MCF 10A (cell line): ENCODE measurements at regions not wholly inside any gene's neighbourhood (a gene's known extent, or its start where the extent isn't known, plus 50 kb on each side); places are given as distances from the start of the nearest gene placed in this dataset.

Source experiments
- BruUV-seq: library from RNA; stranded (reverse); fragments of 400-500 nt; replicated peaks from 2 replicates; lab custom pipeline; 2021; lab: Mats Ljungman, UMichigan
- CTCF ChIA-PET: fragments of 300-600 bp; sonication (Branson Sonifier 250); formaldehyde crosslinking; extraction: SDS; loops from one replicate; lab custom pipeline; 2021; ENCODE audit warnings: antibody characterized with exemption, inconsistent platforms; lab: Yijun Ruan, JAX
- POLR2A ChIA-PET: fragments of 300-600, 350-650 bp; sonication (Branson Sonifier 250); formaldehyde crosslinking; extraction: SDS; loops from one replicate; lab custom pipeline; 2020; ENCODE audit warnings: antibody characterized with exemption, inconsistent platforms; lab: Yijun Ruan, JAX
- DNase-seq: peaks from one replicate; pipeline ENCODE4 v3.0.0-alpha.2; 2018; ENCODE audit not compliant: unreplicated experiment
- H3K27ac Mint-ChIP-seq: one replicate; pipeline ENCODE4 v1.8.0; 2022; ENCODE audit warnings: mild to moderate bottlenecking, low read depth, mixed read lengths; ENCODE audit not compliant: unreplicated experiment
- H3K27me3 Mint-ChIP-seq: one replicate; pipeline ENCODE4 v1.8.0; 2022; ENCODE audit warnings: mixed read lengths; ENCODE audit not compliant: insufficient read depth, unreplicated experiment
- H3K36me3 Mint-ChIP-seq: one replicate; pipeline ENCODE4 v1.8.0; 2022; ENCODE audit warnings: mild to moderate bottlenecking, moderate library complexity, mixed read lengths; ENCODE audit not compliant: insufficient read depth, unreplicated experiment
- H3K4me1 Mint-ChIP-seq: one replicate; pipeline ENCODE4 v1.8.0; 2022; ENCODE audit warnings: mixed read lengths; ENCODE audit not compliant: insufficient read depth, unreplicated experiment
- H3K4me3 Mint-ChIP-seq: one replicate; pipeline ENCODE4 v1.8.0; 2022; ENCODE audit warnings: mild to moderate bottlenecking, moderate library complexity, mixed read lengths; ENCODE audit not compliant: unreplicated experiment
- H3K9me3 Mint-ChIP-seq: one replicate; pipeline ENCODE4 v1.8.0; 2022; ENCODE audit warnings: mixed read lengths; ENCODE audit not compliant: unreplicated experiment
- CTCF ChIP-seq: fragments of 200-600 bp; IDR thresholded peaks from one replicate; pipeline ENCODE4 v1.8.0; 2022; ENCODE audit warnings: antibody characterized with exemption, mild to moderate bottlenecking; ENCODE audit not compliant: unreplicated experiment
- intact Hi-C: fragments of 100-400 bp; cut with micrococcal nuclease; formaldehyde crosslinking; loops from 2 replicates; pipeline ENCODE4 v1.14.1; 2022

GRCh38 chr7:109637428-109637990, 1067.8 kb downstream of the DNAJB9 start:
- no peak overlapping the region for H3K4me3 Mint-ChIP-seq
- no peak overlapping the region for H3K27ac Mint-ChIP-seq
- ChIA-PET CTCF (interaction anchor here (0.7 to 1.2 kb wide), 2 partner anchors 14 to 147 kb away, joined by 3 read pairs; no protein-coding TSS in a partner anchor), POLR2A (interaction anchor here (0.7 kb wide), 1 partner anchor 14 kb away, joined by 3 read pairs; no protein-coding TSS in a partner anchor)
- TF ChIP-seq CTCF, result no peak
- H3K27me3 Mint-ChIP-seq, result no peaks in the 10 kb centered on the region
- no peaks in the 10 kb centered on the region for H3K36me3 Mint-ChIP-seq
- H3K9me3 Mint-ChIP-seq, result no peaks in the 10 kb centered on the region
- H3K4me1 Mint-ChIP-seq, result no peaks in the 10 kb centered on the region
- intact Hi-C loops, result no loop called here
- BruUV-seq, result no TSS peak
- no peak for DNase-seq

- BruUV-seq, result no TSS peak
Measured at GRCh38 chr7:109638321-109638720, 1068.6 kb downstream of the DNAJB9 start.

DNA sequence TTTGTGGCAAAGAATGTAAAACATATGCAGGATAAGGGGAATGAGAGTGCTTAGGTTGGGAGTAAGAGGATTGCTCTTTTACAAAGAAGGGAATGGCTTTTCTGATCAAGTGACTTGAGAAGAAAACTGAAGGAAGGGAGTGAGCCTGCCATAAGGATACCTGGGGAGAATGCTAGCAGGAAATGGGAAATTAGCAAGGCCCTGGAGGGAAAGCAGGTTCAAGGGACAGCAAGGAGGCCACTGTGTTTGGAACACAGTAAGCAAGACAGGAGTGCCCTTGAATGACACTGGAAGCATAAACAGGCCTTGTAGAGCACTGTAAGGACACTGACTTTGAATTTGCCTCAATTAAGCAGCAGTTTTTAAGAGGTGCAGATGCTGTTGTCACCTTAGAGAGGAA, 1069.9 kb downstream of the DNAJB9 start:
- DNase-seq, result no peak
- Mint-ChIP-seq H3K4me1 (no peaks in the 10 kb centered on the region), H3K27ac (no peak overlapping the region), H3K27me3 (no peaks in the 10 kb centered on the region), H3K9me3 (no peaks in the 10 kb centered on the region), H3K36me3 (no peaks in the 10 kb centered on the region), H3K4me3 (no peak overlapping the region)
- ChIA-PET CTCF (no interaction called here), POLR2A (no interaction called here)
- intact Hi-C loops, result no loop called here
- TF ChIP-seq CTCF, result no peak
- no TSS peak for BruUV-seq

More at GRCh38 chr7:109638321-109638720, 1068.6 kb downstream of the DNAJB9 start:
- intact Hi-C loops, result no loop called here
- ChIA-PET CTCF (no interaction called here), POLR2A (no interaction called here)
- Mint-ChIP-seq H3K36me3 (no peaks in the 10 kb centered on the region), H3K4me3 (no peak overlapping the region), H3K9me3 (no peaks in the 10 kb centered on the region), H3K4me1 (no peaks in the 10 kb centered on the region), H3K27ac (no peak overlapping the region), H3K27me3 (no peaks in the 10 kb centered on the region)
- no peak for TF ChIP-seq CTCF
- no peak for DNase-seq

- CTCF ChIA-PET, result no interaction called here
- DNase-seq, result peak; percentile 18
- no TSS peak for BruUV-seq
Measured at GRCh38 chr7:109641445-109641844, 1071.8 kb downstream of the DNAJB9 start.

More at GRCh38 chr7:109641445-109641844, 1071.8 kb downstream of the DNAJB9 start:
- Mint-ChIP-seq H3K36me3 (no peaks in the 10 kb centered on the region), H3K4me3 (no peak overlapping the region), H3K27me3 (no peaks in the 10 kb centered on the region), H3K4me1 (peaks cover 5% of the 10 kb centered on the region), H3K9me3 (no peaks in the 10 kb centered on the region), H3K27ac (no peak overlapping the region)
- POLR2A ChIA-PET, result no interaction called here
- TF ChIP-seq CTCF, result no peak
- intact Hi-C loops, result no loop called here
